Cardiac fibroblast (primary cell): ENCODE measurements at regions not wholly inside any gene's neighbourhood (a gene's known extent, or its start where the extent isn't known, plus 50 kb on each side); places are given as distances from the start of the nearest gene placed in this dataset.
A peak's percentile ranks its signal among the peaks of the same experiment; 100 is the strongest.
"Not testable (repeated sequence)": the region's sequence is repeated elsewhere in the genome, so short reads cannot be mapped to it uniquely, and the experiment has no call there.

Source experiments
- DNase-seq, 2 donors: peaks; one replicate each; pipeline versions ENCODE4 v3.0.0 to v3.0.0-alpha.2; 2010; ENCODE audit warnings: low read depth in 2 of 2
- H3K4me3 ChIP-seq, 2 donors: replicated peaks in 1 of 2; 1 replicate in 1 of 2; 2 replicates in 1 of 2; pipeline ENCODE4 v1.5.1; 2011; ENCODE audit warnings: low read depth in 2 of 2, low read length in 2 of 2, mild to moderate bottlenecking in 2 of 2, moderate library complexity in 1 of 2
- CTCF ChIP-seq: IDR thresholded peaks from one replicate; pipeline ENCODE4 v1.5.1; 2011; ENCODE audit warnings: low read depth, mild to moderate bottlenecking, low read length, inconsistent platforms

GRCh38 chr10:21359202-21359601 lies 166.3 kb downstream of the SKIDA1 start:
- no peak for TF ChIP-seq CTCF
- no peak for DNase-seq
- no peak overlapping the region for H3K4me3 ChIP-seq

GRCh38 chr10:21355591-21356011 lies 169.9 kb downstream of the SKIDA1 start:
- TF ChIP-seq CTCF, result no peak
- H3K4me3 ChIP-seq, result no peak overlapping the region
- peak; percentile 50 to 53 for DNase-seq

GRCh38 chr10:21352886-21353285 lies 172.6 kb downstream of the SKIDA1 start:
- TF ChIP-seq CTCF, result no peak
- no peak overlapping the region for H3K4me3 ChIP-seq
- no peak for DNase-seq

- H3K4me3 ChIP-seq, DNase-seq: not testable (repeated sequence)
These were observed 173.9 kb downstream of the SKIDA1 start for GRCh38 chr10:21351594-21351993.

GRCh38 chr10:21349912-21350286 lies 175.6 kb downstream of the SKIDA1 start:
- no peak for TF ChIP-seq CTCF
- no peak for DNase-seq
- H3K4me3 ChIP-seq, result no peak overlapping the region

- no peak for DNase-seq
- H3K4me3 ChIP-seq, result no peak overlapping the region
- no peak for TF ChIP-seq CTCF
These were observed 177.7 kb downstream of the SKIDA1 start for GRCh38 chr10:21347785-21348170.

- no peak for TF ChIP-seq CTCF
- peak in 1 of 2 donors; percentile 78 for DNase-seq
- no peak overlapping the region for H3K4me3 ChIP-seq
These were observed 178.3 kb downstream of the SKIDA1 start for GRCh38 chr10:21347043-21347784.
